GM18508 (cell line): ENCODE measurements at regions not wholly inside any gene's neighbourhood (a gene's known extent, or its start where the extent isn't known, plus 50 kb on each side); places are given as distances from the start of the nearest gene placed in this dataset.

Source experiments
- ATAC-seq: cut with Tn5 transposase; IDR thresholded peaks from one replicate; pipeline ENCODE4 v1.9.1; 2021; ENCODE audit warnings: moderate number of reproducible peaks; ENCODE audit not compliant: insufficient read depth, unreplicated experiment

DNA sequence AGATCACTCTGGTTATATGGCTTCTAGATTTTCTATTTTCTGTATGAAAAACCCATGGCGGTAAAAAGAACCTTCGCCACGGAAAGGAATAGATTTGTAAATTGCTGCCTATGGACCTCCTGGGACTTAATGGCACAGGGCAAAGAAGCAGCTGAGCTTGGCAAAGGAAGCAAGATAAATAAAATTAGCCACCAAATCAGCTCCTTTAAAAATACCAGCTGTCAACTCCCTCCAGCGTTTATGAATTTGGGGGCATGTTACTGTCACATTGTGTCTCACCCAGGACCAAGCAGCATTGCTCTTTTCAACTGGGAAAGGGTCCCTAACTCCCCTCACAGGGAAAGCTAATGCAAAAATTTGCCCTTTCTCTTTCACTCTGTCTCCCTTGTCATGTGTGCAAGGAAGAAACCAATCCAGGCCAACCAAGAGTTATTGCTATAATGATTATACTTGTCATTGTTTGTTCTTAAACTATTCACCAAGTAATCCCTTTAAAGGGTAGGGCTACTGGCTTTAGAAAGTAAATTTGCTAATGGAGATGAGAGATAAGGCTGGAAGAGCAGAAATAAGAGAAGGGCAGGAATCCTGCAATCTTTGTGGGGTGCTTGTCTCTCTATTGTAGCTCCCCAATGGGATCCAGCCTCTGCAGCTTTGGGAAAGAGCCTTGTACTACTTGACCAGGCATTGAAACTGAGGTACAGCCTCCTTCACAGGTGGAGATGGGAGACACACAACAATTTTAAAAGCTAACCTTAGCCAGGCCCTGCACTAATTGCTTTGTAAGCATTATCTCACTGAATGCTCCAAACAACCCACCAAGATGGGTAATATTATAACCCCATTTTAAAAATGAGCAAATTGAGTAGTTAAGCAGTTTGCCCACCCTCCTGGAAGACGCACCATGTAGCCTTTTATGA, 119.1 kb upstream of the KLF7 start:
- ATAC-seq = no peak

- ATAC-seq = no peak
Measured at GRCh38 chr2:207285473-207285815, 119.7 kb upstream of the KLF7 start.

GRCh38 chr2:207286106-207286505, 120.4 kb upstream of the KLF7 start:
- ATAC-seq = no peak

DNA sequence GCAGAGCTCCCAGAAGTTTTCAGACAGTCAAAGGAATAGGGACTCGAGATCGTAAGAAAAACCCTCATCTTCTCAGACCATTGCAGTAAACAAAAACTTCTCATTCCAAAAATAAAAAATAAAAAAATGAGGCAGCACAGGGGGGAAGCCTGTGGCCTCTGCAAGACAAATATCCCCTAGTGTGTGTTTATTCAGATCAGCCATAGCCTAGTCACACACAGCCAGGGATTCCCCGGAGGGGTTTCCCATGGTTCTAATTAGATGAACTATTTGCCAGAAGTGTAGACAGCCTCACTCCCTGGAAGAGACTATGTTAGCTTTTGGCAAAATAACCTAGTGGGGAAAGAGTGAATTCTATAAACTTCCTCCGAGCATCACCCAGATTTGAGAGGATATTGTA, 122.9 kb upstream of the KLF7 start:
- peak; percentile 36 for ATAC-seq

- no peak for ATAC-seq
Measured at GRCh38 chr2:207289295-207290018, 123.7 kb upstream of the KLF7 start.

DNA sequence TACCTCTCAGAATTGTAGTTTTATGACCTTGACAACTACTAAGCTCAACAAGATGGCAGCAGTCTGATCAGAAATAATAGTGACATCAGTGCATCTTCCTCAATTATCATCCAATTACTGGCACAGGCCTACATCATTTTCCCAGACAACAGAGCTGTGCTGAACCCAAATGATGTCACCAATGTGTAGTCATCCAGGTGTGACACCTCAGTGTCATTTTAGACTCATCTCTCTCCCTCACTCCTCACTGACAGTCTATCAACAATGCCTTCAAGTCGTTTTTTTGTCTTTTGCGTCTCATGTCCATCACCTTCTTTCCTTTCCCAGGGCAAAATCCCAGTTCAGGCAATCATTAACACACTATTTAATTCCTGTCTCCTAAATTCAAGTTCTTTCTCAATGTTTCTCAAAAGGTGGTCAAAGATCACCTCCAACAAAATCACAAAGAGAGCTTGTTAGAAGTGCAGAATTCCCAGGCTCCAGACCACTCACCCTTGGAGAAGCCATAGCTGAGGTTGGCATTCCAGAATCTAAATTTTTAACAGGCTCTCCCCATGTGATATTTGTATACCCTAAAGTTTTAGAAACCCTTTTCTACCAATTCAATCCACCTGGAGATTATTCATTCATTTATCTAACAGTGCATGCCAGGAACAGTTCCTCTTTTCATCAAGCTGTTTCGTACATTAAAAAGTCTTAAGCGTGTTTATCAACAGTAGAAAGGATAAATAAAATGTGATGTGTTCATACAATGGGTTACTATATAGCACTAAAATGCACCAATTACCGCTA, 125.3 kb upstream of the KLF7 start:
- ATAC-seq = peak; percentile 39

GRCh38 chr2:207291625-207292252, 126.0 kb upstream of the KLF7 start:
- no peak for ATAC-seq

DNA sequence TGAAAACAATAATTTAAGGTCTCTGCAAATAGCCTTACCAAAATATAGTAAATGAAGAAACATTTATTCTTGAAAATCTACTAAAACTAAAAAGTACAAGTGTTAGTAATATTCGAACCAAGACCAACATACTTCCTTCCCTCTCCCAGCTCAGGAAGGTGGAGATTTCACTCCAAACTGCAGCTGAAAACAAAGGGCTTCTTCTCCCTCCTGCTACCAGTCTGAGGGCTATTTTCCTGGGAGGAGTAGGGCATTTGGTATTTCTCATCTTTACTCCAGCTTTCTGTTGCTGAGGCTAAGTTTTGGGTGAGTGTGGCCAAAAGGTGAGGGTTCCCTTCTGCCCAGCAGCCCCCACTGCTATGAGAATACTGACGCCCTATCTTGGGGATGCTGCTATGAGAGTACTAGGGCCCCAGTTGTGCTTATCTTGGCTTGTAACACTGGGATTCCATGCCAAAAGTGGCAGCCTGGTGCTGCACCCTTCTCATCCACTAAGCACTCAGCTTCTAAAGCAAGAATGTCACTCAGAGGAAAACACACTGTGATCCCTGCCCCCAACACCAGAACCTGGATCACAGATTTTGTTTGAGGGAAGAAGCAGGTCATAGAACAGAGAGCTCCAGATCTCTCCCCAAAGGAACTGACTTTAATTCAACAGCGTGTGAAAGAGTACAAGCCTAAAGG, 130.7 kb upstream of the KLF7 start:
- ATAC-seq = no peak

- ATAC-seq = no peak
Measured at GRCh38 chr2:207300817-207301216, 135.1 kb upstream of the KLF7 start.

GRCh38 chr2:207304761-207305160, 139.0 kb upstream of the KLF7 start:
- no peak for ATAC-seq

DNA sequence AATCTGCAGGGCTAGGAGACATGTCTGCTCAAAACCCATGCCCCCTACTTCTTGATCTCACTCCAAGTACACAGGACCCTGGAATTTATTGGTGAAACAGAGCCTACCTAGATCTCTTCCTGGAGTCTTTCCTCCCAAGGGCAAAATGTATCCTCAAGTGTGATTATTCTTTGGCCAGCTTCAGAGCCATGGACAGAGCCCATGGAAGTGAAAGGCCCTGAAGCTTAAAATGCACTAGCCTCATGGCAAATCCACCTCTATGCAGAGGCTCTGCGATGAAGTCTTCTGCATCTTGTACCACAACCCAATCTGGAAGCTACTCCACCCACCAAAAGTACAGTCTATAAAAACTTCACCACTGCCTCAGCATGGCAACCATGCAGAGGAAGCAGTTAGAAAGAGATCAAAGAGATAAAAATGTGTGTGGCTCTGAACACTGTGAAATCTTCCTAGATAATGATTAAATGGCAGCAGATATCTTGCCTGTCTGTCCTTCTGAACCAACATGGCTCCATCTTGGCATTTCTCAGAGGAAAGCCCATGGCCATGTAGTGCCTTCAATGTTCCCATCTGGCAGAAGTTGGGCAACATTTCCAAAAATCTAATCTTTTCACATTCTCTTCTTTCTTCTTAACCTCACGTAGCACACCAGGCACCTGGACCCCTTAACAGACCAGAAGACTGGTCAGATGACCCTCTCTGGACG, 142.9 kb upstream of the KLF7 start:
- ATAC-seq = no peak

DNA sequence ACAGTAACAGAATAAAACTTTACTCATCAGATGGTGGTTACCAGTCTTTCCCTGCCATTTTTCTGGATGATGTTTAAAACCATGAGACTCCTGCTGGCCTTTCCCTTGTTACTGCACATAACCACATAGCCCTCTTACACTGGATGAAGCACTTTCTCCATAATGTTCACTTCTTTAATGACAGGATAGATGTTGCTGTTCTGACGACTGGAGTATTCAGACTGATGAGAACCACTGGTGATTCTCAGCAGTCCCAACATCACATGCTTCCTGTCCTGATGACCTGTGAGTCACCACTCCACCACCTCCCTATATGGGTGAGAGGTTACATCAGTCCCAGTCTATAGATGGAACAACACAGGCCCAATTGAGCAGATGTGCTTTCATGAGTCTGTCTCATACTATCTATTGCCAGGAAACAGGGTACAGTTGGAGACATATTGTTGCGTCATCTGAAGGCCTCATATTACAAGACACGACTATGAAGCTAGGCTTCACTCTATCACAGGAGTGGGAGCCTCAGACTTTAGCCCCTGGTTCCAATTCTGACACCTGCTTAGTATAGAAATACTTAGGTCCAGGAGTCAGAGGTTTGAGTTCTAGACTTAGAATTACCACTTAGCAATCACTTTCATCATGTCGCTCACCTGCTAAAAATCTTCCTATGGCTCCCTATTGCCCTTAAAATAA, 145.7 kb upstream of the KLF7 start:
- ATAC-seq = peak; percentile 82

- no peak for ATAC-seq
Measured at GRCh38 chr2:207312006-207312356, 146.2 kb upstream of the KLF7 start.

DNA sequence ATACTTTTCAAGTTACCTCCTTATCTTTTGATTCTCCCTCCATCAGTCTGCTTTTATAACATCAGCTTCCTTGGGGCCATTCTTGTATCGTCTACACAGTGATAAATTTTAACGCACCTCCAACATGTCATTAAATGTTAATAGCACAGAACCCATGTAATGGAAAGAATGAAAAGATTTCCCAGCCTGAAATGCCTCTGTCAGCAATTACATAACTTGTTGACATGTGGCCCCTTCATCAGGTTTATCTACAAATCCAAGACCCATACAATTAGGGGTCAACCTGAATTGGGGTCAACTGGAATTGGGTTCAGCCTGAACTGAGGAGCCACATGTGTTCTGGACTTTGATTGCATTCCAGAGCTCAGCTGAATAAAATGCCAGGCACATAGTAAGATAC, 148.2 kb upstream of the KLF7 start:
- ATAC-seq = no peak

- no peak for ATAC-seq
Measured at GRCh38 chr2:207315131-207315530, 149.4 kb upstream of the KLF7 start.

DNA sequence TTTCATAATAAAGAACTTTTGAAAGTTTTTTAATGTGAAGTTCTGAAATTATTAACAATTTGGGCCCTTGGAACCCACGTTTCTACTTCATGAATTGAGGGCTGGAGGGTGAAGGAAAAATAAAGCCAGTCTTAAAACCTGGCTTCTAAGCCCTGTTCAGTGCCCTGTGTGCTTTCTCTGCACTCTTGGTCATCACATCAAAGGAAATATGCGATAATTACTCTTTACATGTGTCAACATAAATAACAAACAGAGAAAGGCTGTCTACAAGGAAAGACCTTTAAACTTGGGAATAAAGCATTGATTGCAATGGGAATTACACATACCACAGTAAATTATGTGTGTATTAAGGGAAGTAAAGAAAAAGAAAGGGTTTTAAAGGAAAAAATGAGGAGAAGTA, 150.7 kb upstream of the KLF7 start:
- no peak for ATAC-seq

- ATAC-seq = no peak
Measured at GRCh38 chr2:207316906-207317305, 151.2 kb upstream of the KLF7 start.

DNA sequence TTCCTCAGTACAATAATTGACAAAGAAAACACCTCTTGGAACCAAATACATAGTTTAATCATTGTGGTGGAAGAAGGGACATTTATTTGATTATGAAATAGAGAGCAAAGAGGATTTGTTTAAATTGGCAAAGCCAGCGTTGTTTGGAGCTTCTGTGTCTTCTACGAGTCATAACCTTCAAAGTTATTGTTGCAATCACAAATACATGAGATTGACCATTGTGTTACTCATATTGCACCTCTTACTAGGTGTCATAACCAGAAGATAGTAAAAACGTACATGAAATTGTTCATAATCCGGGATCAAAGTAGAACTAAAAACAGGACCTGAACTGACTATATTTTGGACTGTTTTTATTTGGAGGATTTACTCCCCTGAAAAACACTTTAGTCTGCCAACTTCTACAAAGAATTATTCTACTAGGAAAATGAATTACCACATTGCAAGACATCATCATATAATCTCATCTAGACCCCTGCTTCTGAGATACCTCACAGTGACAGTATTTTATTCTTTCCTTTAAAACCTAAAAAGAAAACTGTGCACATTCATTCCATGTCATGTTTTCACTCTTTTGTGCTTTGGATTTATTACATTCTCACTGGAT, 151.7 kb upstream of the KLF7 start:
- ATAC-seq = no peak
